ENCODE measurements at regions not wholly inside any gene's neighbourhood (a gene's known extent, or its start where the extent isn't known, plus 50 kb on each side); places are given as distances from the start of the nearest gene placed in this dataset.

GRCh38 chr9:113822315-113822714 is 53.8 kb upstream of the ZNF618 start:
- TF ChIP-seq, protein P1, sequence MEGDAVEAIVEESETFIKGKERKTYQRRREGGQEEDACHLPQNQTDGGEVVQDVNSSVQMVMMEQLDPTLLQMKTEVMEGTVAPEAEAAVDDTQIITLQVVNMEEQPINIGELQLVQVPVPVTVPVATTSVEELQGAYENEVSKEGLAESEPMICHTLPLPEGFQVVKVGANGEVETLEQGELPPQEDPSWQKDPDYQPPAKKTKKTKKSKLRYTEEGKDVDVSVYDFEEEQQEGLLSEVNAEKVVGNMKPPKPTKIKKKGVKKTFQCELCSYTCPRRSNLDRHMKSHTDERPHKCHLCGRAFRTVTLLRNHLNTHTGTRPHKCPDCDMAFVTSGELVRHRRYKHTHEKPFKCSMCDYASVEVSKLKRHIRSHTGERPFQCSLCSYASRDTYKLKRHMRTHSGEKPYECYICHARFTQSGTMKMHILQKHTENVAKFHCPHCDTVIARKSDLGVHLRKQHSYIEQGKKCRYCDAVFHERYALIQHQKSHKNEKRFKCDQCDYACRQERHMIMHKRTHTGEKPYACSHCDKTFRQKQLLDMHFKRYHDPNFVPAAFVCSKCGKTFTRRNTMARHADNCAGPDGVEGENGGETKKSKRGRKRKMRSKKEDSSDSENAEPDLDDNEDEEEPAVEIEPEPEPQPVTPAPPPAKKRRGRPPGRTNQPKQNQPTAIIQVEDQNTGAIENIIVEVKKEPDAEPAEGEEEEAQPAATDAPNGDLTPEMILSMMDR (IDR thresholded peaks at IDR 0.05): no peak
- TF ChIP-seq POLR2A (IDR thresholded peaks at IDR 0.05): no peak
